DMS53 (cell line): ENCODE measurements at regions not wholly inside any gene's neighbourhood (a gene's known extent, or its start where the extent isn't known, plus 50 kb on each side); places are given as distances from the start of the nearest gene placed in this dataset.
A peak's percentile ranks its signal among the peaks of the same experiment; 100 is the strongest.

Source experiments
- DNase-seq: peaks from one replicate; lab custom pipeline; 2025; lab: John Stamatoyannopoulos, UW

- DNase-seq = no peak
Measured at GRCh38 chr1:209015092-209015491, 568.4 kb upstream of the CAMK1G start.

DNA sequence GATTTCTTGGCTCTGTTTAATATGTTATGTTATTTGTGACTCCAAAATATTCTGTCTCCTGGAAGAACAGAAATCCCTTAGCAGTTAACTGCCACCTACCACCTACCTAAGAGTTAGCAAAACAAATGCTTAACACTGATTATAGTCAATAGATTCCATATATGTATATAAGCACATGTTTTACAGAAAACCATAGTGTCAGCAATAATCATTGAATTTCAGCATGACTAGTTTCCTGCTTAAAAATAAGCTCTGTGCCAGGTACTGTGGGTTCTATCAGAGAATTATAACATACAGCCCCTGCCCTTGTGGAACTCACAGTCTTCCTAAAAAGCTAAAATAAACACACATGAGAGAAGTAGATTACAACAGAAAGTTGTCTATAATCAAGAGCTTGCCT, 561.9 kb upstream of the CAMK1G start:
- no peak for DNase-seq

- peak; percentile 55 for DNase-seq
Measured at GRCh38 chr1:209023790-209024189, 559.7 kb upstream of the CAMK1G start.

DNA sequence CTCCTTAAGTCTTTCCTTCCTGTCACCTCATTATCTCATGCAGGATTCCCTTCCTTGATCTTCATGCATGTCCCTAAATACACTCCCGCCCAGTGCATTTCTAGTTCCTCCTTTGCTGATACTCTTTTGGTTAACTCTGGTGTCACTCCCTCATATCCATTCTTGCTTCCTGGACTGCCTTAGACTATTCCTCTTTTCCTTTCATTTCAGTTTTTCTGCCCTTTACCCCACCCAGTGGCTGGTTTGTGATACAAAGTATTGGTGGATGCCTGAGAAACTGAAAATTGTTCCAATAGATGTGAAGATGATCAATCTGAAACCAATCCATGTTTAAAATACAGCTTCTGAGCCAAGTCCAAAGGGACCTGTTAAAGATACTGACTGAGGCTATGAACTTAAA, 553.8 kb upstream of the CAMK1G start:
- peak; percentile 76 for DNase-seq

GRCh38 chr1:209030454-209031167, 552.9 kb upstream of the CAMK1G start:
- DNase-seq = peak; percentile 95

GRCh38 chr1:209037064-209037463, 546.5 kb upstream of the CAMK1G start:
- no peak for DNase-seq

DNA sequence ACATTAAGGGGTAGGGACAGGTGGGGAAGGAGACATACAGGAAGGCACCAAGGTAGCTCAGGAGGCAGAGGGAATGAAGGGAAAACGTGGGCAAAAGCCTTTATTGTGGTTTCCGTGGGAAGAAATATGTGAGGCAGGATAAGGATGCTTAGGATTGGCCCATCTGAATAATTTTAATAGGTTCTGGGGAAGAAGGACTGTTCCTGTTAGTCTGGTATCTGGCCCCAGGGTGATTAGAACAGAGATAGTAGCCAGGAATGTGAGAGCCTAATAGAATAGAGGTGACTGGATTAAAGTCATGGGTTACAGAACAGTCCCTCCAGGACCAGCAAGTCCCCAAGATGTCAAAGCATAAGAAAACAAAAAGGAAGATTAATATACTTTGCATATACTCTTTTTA, 545.2 kb upstream of the CAMK1G start:
- no peak for DNase-seq

DNA sequence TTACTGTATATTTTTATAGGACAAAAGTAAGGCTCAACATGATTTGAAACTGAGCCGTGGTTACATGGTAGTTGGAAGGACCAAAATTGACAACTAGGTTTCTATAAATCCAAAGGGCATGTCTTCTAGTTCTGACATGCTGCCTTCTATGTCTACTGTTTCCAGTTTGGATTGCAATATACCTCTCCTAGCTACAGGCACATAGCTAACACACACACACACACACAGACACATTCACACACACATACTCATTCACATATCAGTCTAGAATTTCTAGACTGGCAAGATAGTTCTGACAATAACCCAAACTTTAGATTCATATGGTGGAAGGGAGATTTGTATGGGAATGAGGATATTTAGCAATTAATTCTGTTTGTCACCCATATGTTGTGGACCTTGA, 544.8 kb upstream of the CAMK1G start:
- DNase-seq = peak; percentile 47

DNA sequence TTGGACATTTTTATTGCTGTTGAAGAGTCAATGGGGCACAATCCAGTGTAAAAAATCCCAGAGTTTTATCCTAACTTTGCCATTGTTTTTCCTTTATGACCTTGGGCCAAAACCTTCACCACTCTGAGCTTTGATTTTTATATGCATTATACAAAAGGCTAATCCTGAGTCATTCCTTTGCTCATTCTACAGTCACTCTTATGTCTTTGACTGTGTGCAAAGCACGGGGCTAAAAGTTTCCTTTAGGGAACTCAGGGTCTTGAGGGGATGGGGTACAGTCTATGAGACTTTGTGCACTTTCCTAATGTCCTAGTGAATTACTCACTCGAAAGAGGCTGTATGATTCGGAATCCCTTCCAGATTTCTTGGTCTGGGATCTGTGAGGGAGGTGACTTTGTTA, 543.2 kb upstream of the CAMK1G start:
- DNase-seq = no peak

DNA sequence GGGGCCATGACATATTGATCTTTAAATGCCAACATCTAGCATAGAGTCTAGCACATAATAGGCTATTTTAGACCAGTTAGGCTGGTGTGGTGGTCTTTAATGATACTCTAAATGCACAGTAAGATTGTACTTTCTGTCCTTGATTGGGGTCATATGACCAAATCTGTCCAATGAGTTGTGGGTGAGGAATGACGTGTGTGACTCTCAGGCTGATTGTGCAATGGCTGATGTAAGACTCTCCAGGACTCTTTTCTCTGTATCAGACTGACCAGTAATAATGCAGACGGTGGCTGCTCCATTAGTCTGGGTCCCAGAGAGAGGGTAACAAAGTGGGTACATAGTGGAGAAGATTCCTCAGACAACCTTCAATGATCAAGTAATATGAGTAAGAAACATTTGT, 541.6 kb upstream of the CAMK1G start:
- no peak for DNase-seq

- DNase-seq = peak; percentile 22
Measured at GRCh38 chr1:209042413-209042812, 541.1 kb upstream of the CAMK1G start.

- peak; percentile 91 for DNase-seq
Measured at GRCh38 chr1:209045331-209046057, 538.0 kb upstream of the CAMK1G start.

- DNase-seq = no peak
Measured at GRCh38 chr1:209046058-209046417, 537.5 kb upstream of the CAMK1G start.

DNA sequence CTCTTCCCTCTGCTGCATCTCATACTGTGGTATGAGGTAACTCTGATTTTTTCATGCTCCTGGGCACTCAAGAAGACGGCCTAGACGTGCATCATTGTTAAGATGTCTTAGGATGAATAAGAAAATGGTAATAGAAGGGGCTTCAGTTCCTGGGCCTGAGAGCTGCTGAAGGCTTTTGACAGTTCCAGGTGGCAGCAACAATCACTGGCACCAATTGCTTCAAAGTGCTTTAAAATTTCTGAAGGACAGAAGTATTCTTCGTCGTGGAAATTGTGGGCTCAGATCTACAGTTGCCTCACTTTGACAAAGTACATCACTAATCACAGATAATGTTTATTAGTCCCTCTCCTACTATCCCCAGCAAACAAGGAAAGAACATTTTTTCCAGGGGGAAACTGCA, 536.6 kb upstream of the CAMK1G start:
- DNase-seq = no peak

- DNase-seq = no peak
Measured at GRCh38 chr1:209048941-209049669, 534.4 kb upstream of the CAMK1G start.

DNA sequence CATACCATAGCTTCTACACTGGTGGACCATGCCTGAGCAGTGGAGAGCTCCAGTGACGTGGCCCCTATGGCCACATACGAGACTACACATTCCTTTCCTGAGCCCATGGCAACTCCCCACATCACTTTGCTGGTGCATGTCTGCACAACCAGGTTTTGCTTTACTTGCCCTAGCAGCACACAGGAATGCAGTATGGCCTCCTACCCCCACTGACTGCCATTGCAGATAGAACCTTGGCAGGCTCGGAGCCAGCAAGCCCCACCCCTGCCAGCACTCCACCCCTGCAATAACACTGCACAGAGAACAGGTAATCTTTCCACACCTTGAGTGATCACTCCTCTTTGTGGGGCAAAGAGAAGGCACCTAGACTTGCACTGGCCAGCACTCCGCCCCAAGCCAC, 531.9 kb upstream of the CAMK1G start:
- DNase-seq = no peak

GRCh38 chr1:209053587-209053986, 529.9 kb upstream of the CAMK1G start:
- no peak for DNase-seq

DNA sequence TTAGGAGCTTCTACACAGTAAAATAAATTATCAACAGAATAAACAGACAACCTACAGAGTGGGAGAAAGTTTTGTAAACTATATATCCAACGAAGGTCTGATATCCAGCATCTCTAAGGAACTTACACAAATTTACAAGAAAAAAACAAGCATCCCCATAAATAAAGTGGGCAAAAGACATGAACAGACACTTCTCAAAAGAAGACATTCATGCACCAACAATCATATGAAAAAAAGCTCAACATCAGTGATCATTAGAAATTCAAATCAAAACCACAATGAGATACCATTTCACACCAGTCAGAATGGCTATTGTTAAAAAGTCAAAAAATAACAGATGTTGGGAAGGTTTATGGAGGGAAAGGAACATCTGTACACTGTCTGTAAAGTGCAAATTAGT, 526.4 kb upstream of the CAMK1G start:
- no peak for DNase-seq

DNA sequence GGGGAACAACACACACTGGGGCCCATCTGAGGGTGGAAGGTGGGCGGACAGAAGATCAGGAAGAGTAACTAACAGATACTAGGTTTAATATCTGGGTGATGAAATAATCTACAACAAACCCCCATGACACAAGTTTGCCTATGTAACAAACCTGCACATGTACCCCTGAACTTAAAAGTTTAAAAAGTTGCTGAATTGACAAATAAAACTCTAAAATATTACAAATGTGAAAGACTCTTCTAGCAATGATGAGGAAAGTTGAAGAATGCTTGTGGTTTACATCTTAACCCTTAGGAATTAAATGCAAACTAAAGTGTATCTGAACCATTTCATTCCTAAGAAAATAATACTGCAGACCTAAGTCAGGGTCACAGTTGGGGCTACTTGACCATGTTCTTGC, 525.6 kb upstream of the CAMK1G start:
- DNase-seq = no peak

- no peak for DNase-seq
Measured at GRCh38 chr1:209059376-209059775, 524.1 kb upstream of the CAMK1G start.

GRCh38 chr1:209059981-209060380, 523.5 kb upstream of the CAMK1G start:
- no peak for DNase-seq

DNA sequence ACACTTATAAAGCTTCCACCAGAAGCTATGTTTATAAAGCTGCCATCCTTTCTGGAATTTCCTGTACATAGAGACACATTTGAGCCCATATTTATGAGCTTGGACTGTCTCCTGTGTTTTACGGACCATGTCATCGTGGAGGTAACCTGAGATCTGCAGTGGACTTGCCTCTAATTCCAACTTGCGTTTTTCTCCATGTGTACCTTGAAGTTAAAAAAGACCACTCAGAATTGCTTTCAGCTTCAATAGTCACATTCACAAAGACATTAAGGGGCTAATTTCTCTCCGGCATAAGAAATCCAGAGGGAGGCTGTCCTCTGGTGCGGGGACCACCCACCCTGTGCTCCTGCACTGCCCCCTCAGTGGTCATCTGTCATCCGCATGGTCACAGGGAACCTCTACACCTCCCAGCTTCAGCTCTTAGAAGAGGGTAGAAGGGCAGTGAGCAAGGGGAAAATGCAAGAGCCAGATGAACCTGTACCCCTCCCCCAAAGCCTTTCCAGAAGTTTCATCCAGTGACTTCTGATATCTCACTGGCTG, 521.4 kb upstream of the CAMK1G start:
- DNase-seq = no peak

DNA sequence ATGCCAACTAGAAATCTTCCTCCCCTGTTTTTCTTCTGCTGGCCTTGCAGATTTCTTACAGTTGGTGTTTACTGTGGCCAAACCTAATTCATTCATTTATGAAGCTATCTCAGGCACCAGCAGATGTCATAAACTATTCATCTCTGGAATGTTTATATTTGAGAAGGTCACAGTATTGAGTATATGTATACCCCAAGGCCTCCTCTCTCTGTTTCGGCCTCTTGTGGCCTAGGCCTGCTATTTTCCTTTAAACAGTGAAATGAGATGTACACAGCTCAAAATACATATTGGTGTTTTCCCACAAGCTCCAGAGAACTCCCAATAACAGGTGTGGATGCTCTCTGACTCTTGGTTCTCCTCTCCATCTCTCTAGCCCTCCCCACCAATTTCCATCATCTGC, 520.7 kb upstream of the CAMK1G start:
- DNase-seq = no peak
